GM23338 (cell line): ENCODE measurements at regions not wholly inside any gene's neighbourhood (a gene's known extent, or its start where the extent isn't known, plus 50 kb on each side); places are given as distances from the start of the nearest gene placed in this dataset.

ENCODE experiments used
- POLR2AphosphoS5 ChIP-seq: IDR thresholded peaks from 2 replicates; pipeline ENCODE4 v1.6.1; 2016; ENCODE audit warnings: antibody characterized with exemption, low read depth
- TF ChIP-seq, protein P1 (sequence below), 2 experiments: fragments of 200-600 bp in 1 of 2; sonication (generic) in 1 of 2; conservative IDR thresholded peaks; 2 replicates each; pipeline versions ENCODE4 v1.5.1 to v1.6.1; 2016 to 2017; ENCODE audit warnings: antibody characterized with exemption in 2 of 2, low read depth in 2 of 2, mild to moderate bottlenecking in 2 of 2, moderate library complexity in 1 of 2
- TF ChIP-seq, protein P2 (sequence below): IDR thresholded peaks from 2 replicates; pipeline ENCODE4 v1.6.1; 2016; ENCODE audit warnings: antibody characterized with exemption

DNA sequence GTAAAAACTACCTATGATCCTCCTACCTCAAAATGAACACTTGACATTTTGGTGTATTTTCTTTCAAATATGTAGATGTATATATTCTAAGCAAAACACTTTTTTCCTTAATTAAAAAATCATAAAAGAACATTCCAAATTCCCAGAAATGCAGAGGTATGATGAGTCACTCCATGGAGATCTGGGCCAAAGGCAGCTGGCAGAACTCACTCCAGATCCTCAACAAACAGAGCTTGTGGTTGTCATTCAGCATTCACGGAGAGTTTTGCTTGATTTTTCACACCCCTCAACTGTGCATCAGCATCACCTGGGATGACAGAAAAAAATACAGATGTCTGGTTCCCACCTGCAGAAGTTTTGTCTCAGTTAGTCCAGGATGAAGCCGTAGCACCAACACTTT, 144.6 kb downstream of the KIT start:
- TF ChIP-seq, protein P1, sequence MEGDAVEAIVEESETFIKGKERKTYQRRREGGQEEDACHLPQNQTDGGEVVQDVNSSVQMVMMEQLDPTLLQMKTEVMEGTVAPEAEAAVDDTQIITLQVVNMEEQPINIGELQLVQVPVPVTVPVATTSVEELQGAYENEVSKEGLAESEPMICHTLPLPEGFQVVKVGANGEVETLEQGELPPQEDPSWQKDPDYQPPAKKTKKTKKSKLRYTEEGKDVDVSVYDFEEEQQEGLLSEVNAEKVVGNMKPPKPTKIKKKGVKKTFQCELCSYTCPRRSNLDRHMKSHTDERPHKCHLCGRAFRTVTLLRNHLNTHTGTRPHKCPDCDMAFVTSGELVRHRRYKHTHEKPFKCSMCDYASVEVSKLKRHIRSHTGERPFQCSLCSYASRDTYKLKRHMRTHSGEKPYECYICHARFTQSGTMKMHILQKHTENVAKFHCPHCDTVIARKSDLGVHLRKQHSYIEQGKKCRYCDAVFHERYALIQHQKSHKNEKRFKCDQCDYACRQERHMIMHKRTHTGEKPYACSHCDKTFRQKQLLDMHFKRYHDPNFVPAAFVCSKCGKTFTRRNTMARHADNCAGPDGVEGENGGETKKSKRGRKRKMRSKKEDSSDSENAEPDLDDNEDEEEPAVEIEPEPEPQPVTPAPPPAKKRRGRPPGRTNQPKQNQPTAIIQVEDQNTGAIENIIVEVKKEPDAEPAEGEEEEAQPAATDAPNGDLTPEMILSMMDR (conservative IDR thresholded peaks at IDR 0.05; ENCODE audit: low read depth in 2 of 2), result no peak
- TF ChIP-seq POLR2AphosphoS5, result no peak
- TF ChIP-seq, protein P2, sequence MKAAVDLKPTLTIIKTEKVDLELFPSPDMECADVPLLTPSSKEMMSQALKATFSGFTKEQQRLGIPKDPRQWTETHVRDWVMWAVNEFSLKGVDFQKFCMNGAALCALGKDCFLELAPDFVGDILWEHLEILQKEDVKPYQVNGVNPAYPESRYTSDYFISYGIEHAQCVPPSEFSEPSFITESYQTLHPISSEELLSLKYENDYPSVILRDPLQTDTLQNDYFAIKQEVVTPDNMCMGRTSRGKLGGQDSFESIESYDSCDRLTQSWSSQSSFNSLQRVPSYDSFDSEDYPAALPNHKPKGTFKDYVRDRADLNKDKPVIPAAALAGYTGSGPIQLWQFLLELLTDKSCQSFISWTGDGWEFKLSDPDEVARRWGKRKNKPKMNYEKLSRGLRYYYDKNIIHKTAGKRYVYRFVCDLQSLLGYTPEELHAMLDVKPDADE, result no peak
